ENCODE measurements at regions not wholly inside any gene's neighbourhood (a gene's known extent, or its start where the extent isn't known, plus 50 kb on each side); places are given as distances from the start of the nearest gene placed in this dataset.

DNA sequence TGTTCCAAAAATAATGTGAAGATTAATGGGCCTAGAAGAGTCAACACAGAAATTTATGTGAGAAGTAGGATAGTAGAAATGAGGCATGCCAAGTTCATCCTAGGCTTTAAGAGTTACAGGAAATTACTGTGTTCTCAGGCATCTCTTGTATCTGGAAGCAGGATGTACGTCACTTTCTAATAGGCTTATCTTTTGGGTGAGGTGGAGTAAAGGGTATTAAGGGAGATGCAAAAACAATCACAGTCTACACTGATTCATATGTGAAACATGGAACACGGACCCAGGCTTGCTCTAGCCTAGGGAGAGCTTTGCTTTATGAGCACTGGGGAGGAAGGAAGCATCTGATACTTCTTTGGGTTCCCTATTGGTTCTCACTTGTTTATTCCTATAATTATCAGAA lies 84.5 kb upstream of the RGS4 start:
- Histone ChIP-seq H3K4me3 (no peak overlapping the region), H3K4me1 (no peaks in the 10 kb centered on the region), H3K36me3 (no peaks in the 10 kb centered on the region), H3K27ac (no peak overlapping the region), H3K27me3 (no peaks in the 10 kb centered on the region), H3K9me3 (no peaks in the 10 kb centered on the region)
- TF ChIP-seq EP300 (IDR thresholded peaks at IDR 0.05; ENCODE audit: low read depth), result no peak
- no peak for TF ChIP-seq POLR2A (IDR thresholded peaks at IDR 0.05)
- TF ChIP-seq, protein P1, sequence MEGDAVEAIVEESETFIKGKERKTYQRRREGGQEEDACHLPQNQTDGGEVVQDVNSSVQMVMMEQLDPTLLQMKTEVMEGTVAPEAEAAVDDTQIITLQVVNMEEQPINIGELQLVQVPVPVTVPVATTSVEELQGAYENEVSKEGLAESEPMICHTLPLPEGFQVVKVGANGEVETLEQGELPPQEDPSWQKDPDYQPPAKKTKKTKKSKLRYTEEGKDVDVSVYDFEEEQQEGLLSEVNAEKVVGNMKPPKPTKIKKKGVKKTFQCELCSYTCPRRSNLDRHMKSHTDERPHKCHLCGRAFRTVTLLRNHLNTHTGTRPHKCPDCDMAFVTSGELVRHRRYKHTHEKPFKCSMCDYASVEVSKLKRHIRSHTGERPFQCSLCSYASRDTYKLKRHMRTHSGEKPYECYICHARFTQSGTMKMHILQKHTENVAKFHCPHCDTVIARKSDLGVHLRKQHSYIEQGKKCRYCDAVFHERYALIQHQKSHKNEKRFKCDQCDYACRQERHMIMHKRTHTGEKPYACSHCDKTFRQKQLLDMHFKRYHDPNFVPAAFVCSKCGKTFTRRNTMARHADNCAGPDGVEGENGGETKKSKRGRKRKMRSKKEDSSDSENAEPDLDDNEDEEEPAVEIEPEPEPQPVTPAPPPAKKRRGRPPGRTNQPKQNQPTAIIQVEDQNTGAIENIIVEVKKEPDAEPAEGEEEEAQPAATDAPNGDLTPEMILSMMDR (IDR thresholded peaks at IDR 0.05), result no peak
- TF ChIP-seq POLR2AphosphoS5 (IDR thresholded peaks at IDR 0.05), result no peak
- WGBS, 2 donors (ENCODE audit: low coverage in 1 of 2), result 54 to 55% methylated on average over 2 of the region's 2 CpGs
- in situ Hi-C loops (cut with MboI; ENCODE audit: low pct_ligation_motif_present in 1 of 4, low pct_unique_long_range_greater_than_20kb in 1 of 4, low sequenced_read_pairs in 3 of 4), result no loop called here
- intact Hi-C loops (cut with DNase I; ENCODE audit: low total_unique reads), result no loop called here
- DNase-seq, result no peak

DNA sequence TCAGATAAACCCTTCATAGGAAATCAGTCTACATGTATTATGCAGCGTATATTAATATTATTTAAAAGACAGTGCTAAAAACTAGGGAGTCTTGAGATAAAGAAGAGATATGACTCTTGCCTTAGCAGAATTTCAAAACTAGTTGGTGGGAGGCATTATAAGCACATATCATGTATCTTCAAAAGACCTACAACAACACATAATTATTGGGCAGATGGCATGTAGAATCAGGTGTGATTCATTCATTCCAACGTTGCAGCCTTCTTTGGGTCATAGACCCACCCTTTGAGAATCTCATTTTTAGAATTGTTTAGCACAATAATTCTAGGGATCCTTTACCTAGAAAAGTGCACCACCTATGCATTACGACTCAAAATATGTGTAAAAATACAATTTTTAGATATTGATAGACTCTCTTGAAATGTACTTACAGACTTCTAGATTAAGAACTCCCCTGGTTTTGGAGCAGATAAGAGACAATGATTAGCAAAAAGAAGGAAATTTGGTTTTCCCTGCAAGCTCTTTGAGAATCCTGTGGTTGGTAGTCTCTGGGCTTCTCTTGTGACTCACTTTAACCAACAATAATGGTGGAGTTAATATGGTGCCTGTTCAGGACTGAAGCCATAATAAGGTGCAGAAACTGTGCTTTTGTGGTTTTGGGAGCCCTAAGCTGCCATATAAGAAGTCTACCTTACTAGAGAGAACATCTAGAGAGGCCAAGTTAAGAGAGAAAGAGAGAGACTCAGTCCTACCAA lies 85.3 kb upstream of the RGS4 start:
- no peaks in the 10 kb centered on the region for H3K9me3 ChIP-seq
- H3K4me3 ChIP-seq, result no peak overlapping the region
- H3K27me3 ChIP-seq, result no peaks in the 10 kb centered on the region
- H3K27ac ChIP-seq, result no peak overlapping the region
- H3K36me3 ChIP-seq, result no peaks in the 10 kb centered on the region
- WGBS, 2 donors (ENCODE audit: low coverage in 1 of 2), result 74 to 76% methylated on average over 3 of the region's 3 CpGs
- no peaks in the 10 kb centered on the region for H3K4me1 ChIP-seq
- TF ChIP-seq POLR2A (IDR thresholded peaks at IDR 0.05), result no peak
- no peak for TF ChIP-seq POLR2AphosphoS5 (IDR thresholded peaks at IDR 0.05)
- TF ChIP-seq EP300 (IDR thresholded peaks at IDR 0.05; ENCODE audit: low read depth), result no peak
- TF ChIP-seq, protein P1 (IDR thresholded peaks at IDR 0.05), result no peak
- DNase-seq, result no peak
- in situ Hi-C loops (cut with MboI; ENCODE audit: low pct_ligation_motif_present in 1 of 4, low pct_unique_long_range_greater_than_20kb in 1 of 4, low sequenced_read_pairs in 3 of 4) (no loop called here), intact Hi-C loops (cut with DNase I; ENCODE audit: low total_unique reads) (no loop called here)

DNA sequence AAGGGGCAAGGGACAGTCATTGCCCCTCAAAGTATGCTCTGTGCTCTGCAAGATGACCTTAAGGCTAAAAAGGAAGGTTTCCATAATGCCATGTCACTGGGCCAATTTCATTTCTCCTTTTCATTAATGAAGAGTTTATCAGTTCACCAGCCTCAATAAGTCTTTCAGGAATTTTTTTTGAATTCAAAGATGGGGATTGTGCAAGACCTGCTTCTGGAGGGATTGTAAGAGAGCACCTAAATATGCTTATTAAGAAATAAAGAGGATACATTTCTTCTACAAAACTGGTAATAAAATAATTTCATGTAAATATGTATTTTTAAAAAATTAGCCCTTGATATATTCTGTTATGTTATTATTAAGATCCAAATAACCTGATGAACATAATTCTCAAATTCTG lies 86.8 kb upstream of the RGS4 start:
- no peaks in the 10 kb centered on the region for H3K4me1 ChIP-seq
- H3K36me3 ChIP-seq, result no peaks in the 10 kb centered on the region
- no peaks in the 10 kb centered on the region for H3K9me3 ChIP-seq
- no peak for DNase-seq
- TF ChIP-seq, protein P1 (IDR thresholded peaks at IDR 0.05), result no peak
- TF ChIP-seq POLR2A (IDR thresholded peaks at IDR 0.05) (no peak), POLR2AphosphoS5 (IDR thresholded peaks at IDR 0.05) (no peak), EP300 (IDR thresholded peaks at IDR 0.05; ENCODE audit: low read depth) (no peak)
- intact Hi-C loops (cut with DNase I; ENCODE audit: low total_unique reads), result no loop called here
- H3K27ac ChIP-seq, result no peak overlapping the region
- no peaks in the 10 kb centered on the region for H3K27me3 ChIP-seq
- no peak overlapping the region for H3K4me3 ChIP-seq
- in situ Hi-C loops (cut with MboI; ENCODE audit: low pct_ligation_motif_present in 1 of 4, low pct_unique_long_range_greater_than_20kb in 1 of 4, low sequenced_read_pairs in 3 of 4), result no loop called here

DNA sequence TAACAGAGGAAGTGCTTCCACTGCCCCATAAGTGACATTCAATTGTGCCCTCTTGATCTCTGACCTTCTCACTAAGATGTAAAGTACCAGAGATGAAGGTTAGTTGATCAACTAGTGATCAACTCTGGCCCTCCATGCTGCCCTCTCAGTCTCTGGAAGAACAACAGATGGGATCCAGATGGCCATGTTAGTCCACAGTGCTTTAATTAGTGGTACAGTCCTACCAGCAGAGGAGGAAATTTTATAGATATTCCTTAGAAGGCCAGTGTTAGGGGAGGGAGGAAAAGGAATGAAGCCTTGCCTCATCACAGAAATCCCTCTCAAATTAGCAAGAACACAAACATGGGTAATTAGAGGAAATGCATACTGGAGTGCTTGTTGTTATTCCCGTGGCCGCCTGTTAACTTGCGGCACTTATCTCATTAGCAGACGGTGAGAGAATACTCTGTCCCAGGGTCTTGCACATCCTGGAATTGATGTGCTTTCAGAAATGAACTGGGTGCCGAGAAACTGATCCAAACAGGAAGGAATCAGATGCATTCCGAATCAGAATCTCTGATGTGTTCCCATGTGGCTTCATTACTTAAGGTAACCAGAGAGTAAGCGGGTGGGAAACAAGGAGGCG lies 91.1 kb upstream of the RGS4 start:
- no peaks in the 10 kb centered on the region for H3K27me3 ChIP-seq
- TF ChIP-seq, protein P1 (IDR thresholded peaks at IDR 0.05), result no peak
- TF ChIP-seq POLR2A (IDR thresholded peaks at IDR 0.05) (no peak), EP300 (IDR thresholded peaks at IDR 0.05; ENCODE audit: low read depth) (no peak), POLR2AphosphoS5 (IDR thresholded peaks at IDR 0.05) (no peak)
- no peaks in the 10 kb centered on the region for H3K4me1 ChIP-seq
- WGBS, 2 donors (ENCODE audit: low coverage in 1 of 2), result 79 to 87% methylated on average over 8 of the region's 8 CpGs
- H3K36me3 ChIP-seq, result no peaks in the 10 kb centered on the region
- DNase-seq, result no peak
- H3K27ac ChIP-seq, result no peak overlapping the region
- intact Hi-C loops (cut with DNase I; ENCODE audit: low total_unique reads) (no loop called here), in situ Hi-C loops (cut with MboI; ENCODE audit: low pct_ligation_motif_present in 1 of 4, low pct_unique_long_range_greater_than_20kb in 1 of 4, low sequenced_read_pairs in 3 of 4) (no loop called here)
- no peaks in the 10 kb centered on the region for H3K9me3 ChIP-seq
- no peak overlapping the region for H3K4me3 ChIP-seq

Measured in transverse colon (tissue), 4 donors.